ENCODE measurements at regions not wholly inside any gene's neighbourhood (a gene's known extent, or its start where the extent isn't known, plus 50 kb on each side); places are given as distances from the start of the nearest gene placed in this dataset.

DNA sequence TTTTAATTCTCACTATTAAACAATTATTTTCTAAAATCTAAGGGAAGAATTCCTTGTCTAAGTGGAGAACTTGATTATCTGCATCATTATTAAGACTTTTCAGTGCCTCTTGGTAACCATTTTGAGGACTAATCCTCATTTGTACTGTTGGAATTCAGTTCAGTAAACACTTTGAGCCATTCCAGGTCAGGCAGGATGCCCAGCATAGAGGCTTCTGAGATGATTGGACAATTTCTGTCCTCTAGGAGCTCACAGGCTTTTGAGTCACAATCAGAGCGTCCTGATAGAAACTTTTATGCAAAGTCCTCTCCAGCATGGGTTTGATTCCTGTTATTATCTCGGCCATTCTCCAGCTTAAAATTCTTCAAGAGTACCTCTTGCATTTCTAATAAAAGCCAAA lies 1304.6 kb downstream of the EPHA7 start:
- no peak overlapping the region for H3K27ac ChIP-seq
- H3K36me3 ChIP-seq, result no peaks in the 10 kb centered on the region
- no peak for DNase-seq
- no peak overlapping the region for H3K4me3 ChIP-seq
- intact Hi-C loops (cut with DNase I; ENCODE audit: low total_unique reads), result no loop called here
- H3K27me3 ChIP-seq, result no peaks in the 10 kb centered on the region
- no peaks in the 10 kb centered on the region for H3K4me1 ChIP-seq
- TF ChIP-seq, protein P1, sequence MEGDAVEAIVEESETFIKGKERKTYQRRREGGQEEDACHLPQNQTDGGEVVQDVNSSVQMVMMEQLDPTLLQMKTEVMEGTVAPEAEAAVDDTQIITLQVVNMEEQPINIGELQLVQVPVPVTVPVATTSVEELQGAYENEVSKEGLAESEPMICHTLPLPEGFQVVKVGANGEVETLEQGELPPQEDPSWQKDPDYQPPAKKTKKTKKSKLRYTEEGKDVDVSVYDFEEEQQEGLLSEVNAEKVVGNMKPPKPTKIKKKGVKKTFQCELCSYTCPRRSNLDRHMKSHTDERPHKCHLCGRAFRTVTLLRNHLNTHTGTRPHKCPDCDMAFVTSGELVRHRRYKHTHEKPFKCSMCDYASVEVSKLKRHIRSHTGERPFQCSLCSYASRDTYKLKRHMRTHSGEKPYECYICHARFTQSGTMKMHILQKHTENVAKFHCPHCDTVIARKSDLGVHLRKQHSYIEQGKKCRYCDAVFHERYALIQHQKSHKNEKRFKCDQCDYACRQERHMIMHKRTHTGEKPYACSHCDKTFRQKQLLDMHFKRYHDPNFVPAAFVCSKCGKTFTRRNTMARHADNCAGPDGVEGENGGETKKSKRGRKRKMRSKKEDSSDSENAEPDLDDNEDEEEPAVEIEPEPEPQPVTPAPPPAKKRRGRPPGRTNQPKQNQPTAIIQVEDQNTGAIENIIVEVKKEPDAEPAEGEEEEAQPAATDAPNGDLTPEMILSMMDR (IDR thresholded peaks at IDR 0.05), result no peak
- H3K9me3 ChIP-seq, result no peaks in the 10 kb centered on the region

DNA sequence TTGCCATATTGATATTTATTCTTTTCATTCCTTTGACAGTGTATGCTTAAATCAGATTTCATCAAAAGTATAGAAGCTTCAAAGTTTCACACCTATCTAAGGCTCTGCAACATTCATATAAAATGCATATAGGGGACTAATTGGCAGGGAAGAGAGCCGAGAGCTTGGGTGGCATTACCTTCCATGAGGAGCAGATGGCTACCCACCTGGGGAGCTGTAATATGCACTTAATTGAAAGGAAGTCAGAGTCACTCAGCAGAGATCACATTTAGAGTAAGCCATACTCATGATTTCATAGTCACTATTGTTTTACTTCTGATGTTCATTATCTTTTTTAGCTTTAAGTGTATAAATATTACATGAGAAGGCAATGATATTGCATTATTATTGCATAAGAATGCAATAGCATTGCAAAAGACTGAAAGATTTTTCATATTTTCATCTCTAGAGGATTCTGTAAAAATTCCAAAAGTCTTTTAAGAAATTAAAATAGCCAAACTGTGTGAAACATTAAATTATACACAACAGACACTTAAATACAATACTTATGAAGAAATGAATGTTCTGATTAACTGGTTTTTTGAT lies 1305.2 kb downstream of the EPHA7 start:
- intact Hi-C loops (cut with DNase I; ENCODE audit: low total_unique reads), result no loop called here
- Histone ChIP-seq H3K27ac (no peak overlapping the region), H3K36me3 (no peaks in the 10 kb centered on the region), H3K27me3 (no peaks in the 10 kb centered on the region), H3K4me3 (no peak overlapping the region), H3K4me1 (no peaks in the 10 kb centered on the region), H3K9me3 (no peaks in the 10 kb centered on the region)
- TF ChIP-seq, protein P1 (IDR thresholded peaks at IDR 0.05), result no peak
- no peak for DNase-seq

DNA sequence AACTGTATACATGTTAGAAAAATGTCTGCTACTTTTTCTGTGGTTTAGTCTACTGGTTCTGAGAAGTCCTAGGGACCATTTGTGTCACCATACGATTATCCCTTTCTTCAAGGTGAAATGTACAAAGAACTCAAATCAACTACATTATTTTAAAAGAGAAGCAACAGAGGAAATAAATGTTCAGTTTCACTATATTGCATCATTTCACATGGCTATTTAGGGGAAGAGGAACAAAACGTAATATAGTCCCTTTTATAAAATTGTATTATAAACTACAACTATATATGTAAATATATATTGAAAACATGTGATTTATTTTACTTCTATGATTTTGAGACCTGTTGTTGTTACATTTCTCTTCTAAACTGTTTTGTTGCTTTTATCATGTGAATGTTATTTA lies 1308.0 kb downstream of the EPHA7 start:
- Histone ChIP-seq H3K27me3 (no peaks in the 10 kb centered on the region), H3K27ac (no peak overlapping the region), H3K9me3 (no peaks in the 10 kb centered on the region), H3K4me1 (no peaks in the 10 kb centered on the region), H3K36me3 (no peaks in the 10 kb centered on the region), H3K4me3 (no peak overlapping the region)
- DNase-seq, result no peak
- TF ChIP-seq, protein P1 (IDR thresholded peaks at IDR 0.05), result no peak
- intact Hi-C loops (cut with DNase I; ENCODE audit: low total_unique reads), result no loop called here

GRCh38 chr6:92110403-92110802 lies 1309.0 kb downstream of the EPHA7 start:
- no peaks in the 10 kb centered on the region for H3K4me1 ChIP-seq
- intact Hi-C loops (cut with DNase I; ENCODE audit: low total_unique reads), result no loop called here
- no peaks in the 10 kb centered on the region for H3K27me3 ChIP-seq
- H3K9me3 ChIP-seq, result no peaks in the 10 kb centered on the region
- no peak overlapping the region for H3K27ac ChIP-seq
- TF ChIP-seq, protein P1 (IDR thresholded peaks at IDR 0.05), result no peak
- no peak overlapping the region for H3K4me3 ChIP-seq
- DNase-seq, result no peak
- no peaks in the 10 kb centered on the region for H3K36me3 ChIP-seq

- no peak for DNase-seq
- TF ChIP-seq, protein P1 (IDR thresholded peaks at IDR 0.05), result no peak
- intact Hi-C loops (cut with DNase I; ENCODE audit: low total_unique reads), result no loop called here
Measured at GRCh38 chr6:92109956-92110355, 1309.4 kb downstream of the EPHA7 start.

GRCh38 chr6:92109256-92109655 lies 1310.1 kb downstream of the EPHA7 start:
- H3K36me3 ChIP-seq, result no peaks in the 10 kb centered on the region
- TF ChIP-seq, protein P1 (IDR thresholded peaks at IDR 0.05), result no peak
- intact Hi-C loops (cut with DNase I; ENCODE audit: low total_unique reads), result no loop called here
- H3K27me3 ChIP-seq, result no peaks in the 10 kb centered on the region
- DNase-seq, result no peak
- H3K4me1 ChIP-seq, result no peaks in the 10 kb centered on the region
- H3K9me3 ChIP-seq, result no peaks in the 10 kb centered on the region
- H3K27ac ChIP-seq, result no peak overlapping the region
- H3K4me3 ChIP-seq, result no peak overlapping the region

More at GRCh38 chr6:92109956-92110355, 1309.4 kb downstream of the EPHA7 start:
- Histone ChIP-seq H3K36me3 (no peaks in the 10 kb centered on the region), H3K4me3 (no peak overlapping the region), H3K27ac (no peak overlapping the region), H3K9me3 (no peaks in the 10 kb centered on the region), H3K27me3 (no peaks in the 10 kb centered on the region), H3K4me1 (no peaks in the 10 kb centered on the region)
